22Rv1 (cell line): ENCODE measurements at regions not wholly inside any gene's neighbourhood (a gene's known extent, or its start where the extent isn't known, plus 50 kb on each side); places are given as distances from the start of the nearest gene placed in this dataset.

Experiments
- H3K27ac ChIP-seq: fragments of 450-650 bp; 2 replicates; pipeline ENCODE4 v1.5.1; 2017
- ZFX ChIP-seq: fragments of 450-650 bp; IDR thresholded peaks from 2 replicates; pipeline ENCODE4 v1.6.1; 2017; ENCODE audit warnings: antibody characterized with exemption, borderline replicate concordance
- TF ChIP-seq, protein P1 (sequence below): fragments of 450-650 bp; IDR thresholded peaks from 2 replicates; pipeline ENCODE4 v1.5.1; 2017; ENCODE audit warnings: mild to moderate bottlenecking

DNA sequence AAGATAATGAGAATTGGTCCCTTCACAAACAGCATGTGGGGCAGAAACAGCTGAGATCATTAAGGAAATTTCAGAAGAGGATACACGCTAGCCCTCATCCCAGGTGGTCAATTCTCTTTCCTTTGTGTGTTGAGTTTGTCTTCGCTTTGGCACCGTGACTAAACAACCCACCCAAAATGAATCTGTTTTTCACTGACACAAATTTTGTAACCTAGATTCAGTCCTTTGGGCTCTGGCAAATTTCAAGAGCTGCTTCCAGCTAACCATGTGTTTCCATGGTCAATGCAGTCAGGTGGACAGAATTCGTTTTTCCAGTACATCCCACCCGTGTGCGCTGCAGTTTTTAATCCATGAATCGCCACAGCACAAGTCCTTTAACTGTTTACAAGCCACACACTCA, 435.4 kb downstream of the WDR72 start:
- TF ChIP-seq ZFX: no peak
- TF ChIP-seq, protein P1, sequence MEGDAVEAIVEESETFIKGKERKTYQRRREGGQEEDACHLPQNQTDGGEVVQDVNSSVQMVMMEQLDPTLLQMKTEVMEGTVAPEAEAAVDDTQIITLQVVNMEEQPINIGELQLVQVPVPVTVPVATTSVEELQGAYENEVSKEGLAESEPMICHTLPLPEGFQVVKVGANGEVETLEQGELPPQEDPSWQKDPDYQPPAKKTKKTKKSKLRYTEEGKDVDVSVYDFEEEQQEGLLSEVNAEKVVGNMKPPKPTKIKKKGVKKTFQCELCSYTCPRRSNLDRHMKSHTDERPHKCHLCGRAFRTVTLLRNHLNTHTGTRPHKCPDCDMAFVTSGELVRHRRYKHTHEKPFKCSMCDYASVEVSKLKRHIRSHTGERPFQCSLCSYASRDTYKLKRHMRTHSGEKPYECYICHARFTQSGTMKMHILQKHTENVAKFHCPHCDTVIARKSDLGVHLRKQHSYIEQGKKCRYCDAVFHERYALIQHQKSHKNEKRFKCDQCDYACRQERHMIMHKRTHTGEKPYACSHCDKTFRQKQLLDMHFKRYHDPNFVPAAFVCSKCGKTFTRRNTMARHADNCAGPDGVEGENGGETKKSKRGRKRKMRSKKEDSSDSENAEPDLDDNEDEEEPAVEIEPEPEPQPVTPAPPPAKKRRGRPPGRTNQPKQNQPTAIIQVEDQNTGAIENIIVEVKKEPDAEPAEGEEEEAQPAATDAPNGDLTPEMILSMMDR: no peak

GRCh38 chr15:53323191-53323590, 436.3 kb downstream of the WDR72 start:
- TF ChIP-seq ZFX: no peak
- TF ChIP-seq, protein P1: no peak
- H3K27ac ChIP-seq: no peak overlapping the region

More for the DNA sequence above, 435.4 kb downstream of the WDR72 start:
- H3K27ac ChIP-seq: no peak overlapping the region

GRCh38 chr15:53320816-53321215, 438.6 kb downstream of the WDR72 start:
- TF ChIP-seq, protein P1: no peak
- TF ChIP-seq ZFX: no peak
- no peak overlapping the region for H3K27ac ChIP-seq

- no peak overlapping the region for H3K27ac ChIP-seq
- TF ChIP-seq, protein P1: no peak
- no peak for TF ChIP-seq ZFX
Measured at GRCh38 chr15:53312707-53313106, 446.8 kb downstream of the WDR72 start.

- H3K27ac ChIP-seq: no peak overlapping the region
- no peak for TF ChIP-seq ZFX
- TF ChIP-seq, protein P1: no peak
Measured at GRCh38 chr15:53310709-53311108, 448.8 kb downstream of the WDR72 start.

GRCh38 chr15:53307952-53308624, 451.4 kb downstream of the WDR72 start:
- TF ChIP-seq, protein P1: no peak
- no peak for TF ChIP-seq ZFX
- H3K27ac ChIP-seq: no peak overlapping the region

GRCh38 chr15:53305554-53305953, 453.9 kb downstream of the WDR72 start:
- no peak overlapping the region for H3K27ac ChIP-seq
- TF ChIP-seq ZFX: no peak
- TF ChIP-seq, protein P1: no peak
